ENCODE measurements at regions not wholly inside any gene's neighbourhood (a gene's known extent, or its start where the extent isn't known, plus 50 kb on each side); places are given as distances from the start of the nearest gene placed in this dataset.

GRCh38 chr14:61211476-61212255, 69.5 kb downstream of the TMEM30B start:
- TF ChIP-seq POLR2A (IDR thresholded peaks at IDR 0.05) (no peak), POLR2AphosphoS5 (IDR thresholded peaks at IDR 0.05) (no peak)
- TF ChIP-seq, protein P1, sequence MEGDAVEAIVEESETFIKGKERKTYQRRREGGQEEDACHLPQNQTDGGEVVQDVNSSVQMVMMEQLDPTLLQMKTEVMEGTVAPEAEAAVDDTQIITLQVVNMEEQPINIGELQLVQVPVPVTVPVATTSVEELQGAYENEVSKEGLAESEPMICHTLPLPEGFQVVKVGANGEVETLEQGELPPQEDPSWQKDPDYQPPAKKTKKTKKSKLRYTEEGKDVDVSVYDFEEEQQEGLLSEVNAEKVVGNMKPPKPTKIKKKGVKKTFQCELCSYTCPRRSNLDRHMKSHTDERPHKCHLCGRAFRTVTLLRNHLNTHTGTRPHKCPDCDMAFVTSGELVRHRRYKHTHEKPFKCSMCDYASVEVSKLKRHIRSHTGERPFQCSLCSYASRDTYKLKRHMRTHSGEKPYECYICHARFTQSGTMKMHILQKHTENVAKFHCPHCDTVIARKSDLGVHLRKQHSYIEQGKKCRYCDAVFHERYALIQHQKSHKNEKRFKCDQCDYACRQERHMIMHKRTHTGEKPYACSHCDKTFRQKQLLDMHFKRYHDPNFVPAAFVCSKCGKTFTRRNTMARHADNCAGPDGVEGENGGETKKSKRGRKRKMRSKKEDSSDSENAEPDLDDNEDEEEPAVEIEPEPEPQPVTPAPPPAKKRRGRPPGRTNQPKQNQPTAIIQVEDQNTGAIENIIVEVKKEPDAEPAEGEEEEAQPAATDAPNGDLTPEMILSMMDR (IDR thresholded peaks at IDR 0.05), result no peak
- no peak overlapping the region for H3K27ac ChIP-seq
- DNase-seq (ENCODE audit: low spot score), result no peak
- H3K9me3 ChIP-seq, result no peaks in the 10 kb centered on the region
- no peaks in the 10 kb centered on the region for H3K36me3 ChIP-seq
- WGBS, result 81% methylated on average over 9 of the region's 9 CpGs
- H3K4me3 ChIP-seq, result no peak overlapping the region
- no peaks in the 10 kb centered on the region for H3K27me3 ChIP-seq (replicated peaks; ENCODE audit: insufficient read depth)
- no peaks in the 10 kb centered on the region for H3K4me1 ChIP-seq (replicated peaks)
- intact Hi-C loops (cut with DNase I), result no loop called here

- no peak overlapping the region for H3K27ac ChIP-seq
- H3K4me1 ChIP-seq (replicated peaks), result no peaks in the 10 kb centered on the region
- H3K4me3 ChIP-seq, result no peak overlapping the region
- WGBS, result 77% methylated on average over 10 of the region's 10 CpGs
- H3K36me3 ChIP-seq, result no peaks in the 10 kb centered on the region
- intact Hi-C loops (cut with DNase I), result no loop called here
- TF ChIP-seq, protein P1 (IDR thresholded peaks at IDR 0.05), result no peak
- TF ChIP-seq POLR2A (IDR thresholded peaks at IDR 0.05), result no peak
- no peak for TF ChIP-seq POLR2AphosphoS5 (IDR thresholded peaks at IDR 0.05)
- no peak for DNase-seq (ENCODE audit: low spot score)
- H3K27me3 ChIP-seq (replicated peaks; ENCODE audit: insufficient read depth), result no peaks in the 10 kb centered on the region
- H3K9me3 ChIP-seq, result no peaks in the 10 kb centered on the region
Observed at GRCh38 chr14:61203081-61203753, 77.9 kb downstream of the TMEM30B start.

DNA sequence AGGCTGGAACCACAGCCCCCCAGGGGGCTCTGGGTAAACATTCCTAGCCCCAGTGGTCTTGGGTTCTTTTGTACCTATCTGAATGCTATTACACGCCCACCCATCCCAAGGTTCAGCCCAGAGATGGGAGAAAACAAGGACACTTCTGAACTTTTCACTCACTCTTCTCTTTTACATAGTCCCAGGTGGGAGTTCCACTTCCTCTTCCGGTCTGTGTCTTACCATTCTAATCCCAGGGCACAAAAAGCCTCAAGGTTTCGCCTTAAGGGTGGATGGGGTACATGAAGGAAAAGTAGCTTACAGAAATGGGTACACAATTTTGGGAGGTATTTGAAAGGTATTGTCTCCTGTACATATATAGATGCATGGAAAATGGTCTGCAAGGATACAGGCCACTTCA, 79.0 kb downstream of the TMEM30B start:
- no peaks in the 10 kb centered on the region for H3K4me1 ChIP-seq (replicated peaks)
- H3K27me3 ChIP-seq (replicated peaks; ENCODE audit: insufficient read depth), result no peaks in the 10 kb centered on the region
- H3K27ac ChIP-seq, result no peak overlapping the region
- no peak for DNase-seq (ENCODE audit: low spot score)
- TF ChIP-seq, protein P1 (IDR thresholded peaks at IDR 0.05), result no peak
- TF ChIP-seq POLR2AphosphoS5 (IDR thresholded peaks at IDR 0.05) (no peak), POLR2A (IDR thresholded peaks at IDR 0.05) (no peak)
- WGBS, result 84% methylated on average over 3 of the region's 3 CpGs
- H3K9me3 ChIP-seq, result no peaks in the 10 kb centered on the region
- no peak overlapping the region for H3K4me3 ChIP-seq
- no peaks in the 10 kb centered on the region for H3K36me3 ChIP-seq
- intact Hi-C loops (cut with DNase I), result no loop called here

GRCh38 chr14:61201171-61201570, 80.0 kb downstream of the TMEM30B start:
- 76% methylated on average over 3 of the region's 3 CpGs for WGBS
- H3K9me3 ChIP-seq, result no peaks in the 10 kb centered on the region
- intact Hi-C loops (cut with DNase I), result no loop called here
- no peak overlapping the region for H3K4me3 ChIP-seq
- H3K36me3 ChIP-seq, result no peaks in the 10 kb centered on the region
- no peak overlapping the region for H3K27ac ChIP-seq
- DNase-seq (ENCODE audit: low spot score), result no peak
- no peaks in the 10 kb centered on the region for H3K27me3 ChIP-seq (replicated peaks; ENCODE audit: insufficient read depth)
- TF ChIP-seq POLR2A (IDR thresholded peaks at IDR 0.05) (no peak), POLR2AphosphoS5 (IDR thresholded peaks at IDR 0.05) (no peak)
- TF ChIP-seq, protein P1 (IDR thresholded peaks at IDR 0.05), result no peak
- no peaks in the 10 kb centered on the region for H3K4me1 ChIP-seq (replicated peaks)
